ENCODE measurements at regions not wholly inside any gene's neighbourhood (a gene's known extent, or its start where the extent isn't known, plus 50 kb on each side); places are given as distances from the start of the nearest gene placed in this dataset.
"Not testable (repeated sequence)": the region's sequence is repeated elsewhere in the genome, so short reads cannot be mapped to it uniquely, and the experiment has no call there.

GRCh38 chr15:88994286-88994685 lies 81.1 kb upstream of the MFGE8 start:
- no peak for DNase-seq

- DNase-seq = no peak
Measured at GRCh38 chr15:88995449-88995848, 82.3 kb upstream of the MFGE8 start.

DNA sequence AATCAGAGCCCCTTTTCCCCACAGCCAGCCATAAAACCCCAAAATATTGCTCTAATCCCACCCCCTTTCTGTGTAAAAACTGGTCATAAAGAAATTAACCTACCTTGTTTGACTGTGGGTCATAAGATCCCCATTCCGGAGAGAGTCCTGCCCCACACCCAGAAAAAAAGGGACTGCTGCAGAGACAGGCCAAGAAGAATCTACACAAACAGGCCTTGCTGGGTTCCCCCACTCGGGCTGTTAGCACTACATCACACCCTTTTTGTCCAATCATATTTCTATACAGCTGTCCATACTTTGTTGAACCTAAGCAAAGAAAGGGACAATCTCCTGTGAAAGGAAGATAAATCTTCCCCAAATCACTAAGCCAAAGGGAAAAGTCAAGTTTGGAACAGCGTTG lies 84.4 kb upstream of the MFGE8 start:
- DNase-seq = no peak

- DNase-seq = no peak
Measured at GRCh38 chr15:88998980-88999713, 86.0 kb upstream of the MFGE8 start.

DNA sequence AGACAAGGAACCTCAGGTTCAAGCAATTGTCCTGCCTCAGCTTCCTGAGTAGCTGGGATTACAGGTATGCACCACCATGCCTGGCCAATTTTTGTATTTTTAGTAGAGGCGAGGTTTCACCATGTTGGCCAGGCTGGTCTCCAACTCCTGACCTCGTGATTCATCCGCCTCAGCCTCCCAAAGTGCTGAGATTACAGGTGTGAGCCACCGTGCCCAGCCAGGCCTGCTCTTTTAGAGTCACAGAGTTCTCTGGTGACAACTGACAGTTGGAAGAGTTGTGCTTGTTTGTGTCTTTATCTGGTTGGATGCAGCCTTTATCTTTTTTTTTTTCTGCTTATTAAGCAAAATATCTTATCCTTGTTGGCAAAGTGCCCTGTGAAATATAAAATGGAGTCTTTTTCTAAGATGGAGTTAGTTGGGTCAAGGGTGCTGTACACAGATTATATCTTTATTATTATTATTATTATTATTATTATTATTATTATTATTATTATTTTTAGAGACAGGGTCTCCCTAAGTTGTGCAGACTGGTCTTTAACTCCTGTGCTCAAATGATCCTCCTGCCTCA lies 86.5 kb upstream of the ABHD2 start:
- DNase-seq = not testable (repeated sequence)

- DNase-seq = no peak
Measured at GRCh38 chr15:89002281-89002761, 85.9 kb upstream of the ABHD2 start.

- DNase-seq = no peak
Measured at GRCh38 chr15:89002830-89003229, 85.4 kb upstream of the ABHD2 start.

DNA sequence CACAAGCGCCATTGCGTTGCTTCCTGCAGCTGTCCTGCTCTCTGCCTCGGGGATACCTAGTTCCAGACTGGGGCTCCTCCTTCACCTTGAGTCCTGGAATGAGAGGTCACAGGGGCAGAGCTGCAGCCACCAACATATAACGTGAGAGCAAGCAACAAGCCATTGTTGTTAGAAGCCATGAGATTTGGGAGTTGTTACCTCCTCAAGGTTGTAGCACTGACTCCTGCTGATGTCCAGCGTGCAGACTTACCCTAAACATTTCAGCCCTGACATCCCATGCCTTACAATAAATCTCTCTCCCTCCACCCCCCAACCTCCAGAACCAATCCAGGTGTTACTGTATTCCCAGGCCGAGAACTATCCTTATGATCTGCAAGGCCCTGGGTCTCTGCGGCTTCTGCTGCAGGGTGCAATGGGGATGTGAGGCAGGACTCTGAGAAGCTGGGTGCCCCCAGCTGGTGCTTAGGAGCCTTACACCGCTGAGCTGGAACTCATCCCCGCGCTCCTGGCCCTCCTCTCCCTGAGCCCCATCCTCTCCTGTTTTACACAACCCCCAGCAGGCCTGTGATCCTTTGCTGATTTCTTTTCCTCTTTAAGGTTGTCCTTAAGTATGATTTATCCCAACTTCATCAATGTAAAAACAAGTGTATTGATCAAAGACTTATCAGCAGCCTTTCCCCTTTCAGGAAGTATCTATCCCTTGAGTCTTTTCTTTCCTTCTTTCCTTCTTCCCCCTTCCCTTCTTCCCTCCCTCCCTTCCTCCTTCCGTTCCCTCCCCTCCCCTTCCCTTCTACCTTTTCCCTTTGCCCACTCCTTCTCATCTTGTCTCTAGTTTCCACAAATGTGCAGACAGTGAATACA lies 84.2 kb upstream of the ABHD2 start:
- DNase-seq = peak in 14 of 58 donors; percentile 2 to 30 (median 14)

GRCh38 chr15:89004726-89005030 lies 83.6 kb upstream of the ABHD2 start:
- no peak for DNase-seq

DNA sequence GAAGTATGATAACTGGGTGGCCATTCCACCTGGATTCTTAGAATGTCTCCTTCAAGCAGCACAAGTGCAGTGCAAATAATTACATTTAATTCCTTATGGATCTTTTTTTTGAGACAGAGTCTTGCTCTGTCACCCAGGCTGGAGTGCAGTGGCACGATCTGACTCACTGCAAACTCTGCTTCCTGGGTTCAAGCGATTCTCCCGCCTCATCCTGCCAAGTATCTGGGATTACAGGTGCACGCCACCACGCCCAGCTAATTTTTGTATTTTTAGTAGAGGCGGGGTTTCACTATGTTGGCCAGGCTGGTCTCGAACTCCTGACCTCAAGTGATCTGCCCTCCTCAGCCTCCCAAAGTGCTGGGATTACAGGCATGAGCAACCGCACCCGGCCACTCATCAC lies 80.7 kb upstream of the ABHD2 start:
- not testable (repeated sequence) for DNase-seq

- DNase-seq = no peak
Measured at GRCh38 chr15:89007989-89008388, 80.3 kb upstream of the ABHD2 start.

- no peak for DNase-seq
Measured at GRCh38 chr15:89009080-89009479, 79.2 kb upstream of the ABHD2 start.

GRCh38 chr15:89015412-89016097 lies 72.7 kb upstream of the ABHD2 start:
- no peak for DNase-seq

DNA sequence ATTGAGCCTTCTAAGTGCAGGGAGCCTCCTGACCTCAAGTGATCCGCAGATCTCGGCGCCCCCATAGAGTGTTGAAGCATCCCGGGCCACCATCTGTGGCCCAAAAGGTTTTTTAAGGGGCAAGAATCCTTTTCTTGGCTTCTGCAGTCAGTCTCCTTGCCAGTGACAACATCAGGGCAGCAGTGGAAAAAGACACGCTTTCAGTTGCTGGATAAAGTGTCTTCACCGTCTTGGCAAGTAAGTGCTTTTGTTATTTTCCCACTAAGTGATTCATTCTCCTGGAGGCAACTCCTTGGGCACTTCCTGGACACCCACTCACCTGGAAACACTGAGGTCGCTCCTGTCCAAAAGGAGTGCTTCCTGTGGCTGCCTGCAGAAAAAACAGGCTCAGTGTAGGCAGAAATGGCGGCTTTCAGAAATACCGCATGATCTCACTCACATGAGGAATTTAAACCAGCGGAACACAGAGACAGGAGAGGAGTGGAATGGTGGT lies 71.7 kb upstream of the ABHD2 start:
- peak in 3 of 58 donors; percentile 9 to 35 (median 29) for DNase-seq

GRCh38 chr15:89017370-89018066 lies 70.7 kb upstream of the ABHD2 start:
- peak in 54 of 58 donors; percentile 25 to 87 (median 50) for DNase-seq

DNA sequence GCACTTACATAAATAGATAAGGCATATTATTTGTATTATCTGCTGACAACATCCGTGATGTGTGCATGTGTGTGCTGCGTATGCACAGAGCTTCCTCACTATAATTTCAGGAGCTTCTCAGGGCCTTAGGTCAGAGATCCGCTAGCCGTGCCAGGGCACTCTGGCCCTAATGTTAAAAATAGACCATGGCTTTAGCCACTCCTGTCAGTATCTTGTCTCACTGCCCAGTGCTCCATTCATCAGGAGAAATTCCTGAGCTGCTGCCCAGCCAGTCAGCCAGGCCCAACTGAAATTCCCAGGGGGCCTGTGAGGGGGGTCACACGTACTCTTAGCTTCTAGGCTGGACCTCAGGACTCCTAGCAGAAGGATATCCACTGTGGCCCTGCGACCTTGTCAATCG lies 70.0 kb upstream of the ABHD2 start:
- DNase-seq = peak in 31 of 58 donors; percentile 8 to 70 (median 31)

- DNase-seq = no peak
Measured at GRCh38 chr15:89019436-89019835, 68.8 kb upstream of the ABHD2 start.

DNA sequence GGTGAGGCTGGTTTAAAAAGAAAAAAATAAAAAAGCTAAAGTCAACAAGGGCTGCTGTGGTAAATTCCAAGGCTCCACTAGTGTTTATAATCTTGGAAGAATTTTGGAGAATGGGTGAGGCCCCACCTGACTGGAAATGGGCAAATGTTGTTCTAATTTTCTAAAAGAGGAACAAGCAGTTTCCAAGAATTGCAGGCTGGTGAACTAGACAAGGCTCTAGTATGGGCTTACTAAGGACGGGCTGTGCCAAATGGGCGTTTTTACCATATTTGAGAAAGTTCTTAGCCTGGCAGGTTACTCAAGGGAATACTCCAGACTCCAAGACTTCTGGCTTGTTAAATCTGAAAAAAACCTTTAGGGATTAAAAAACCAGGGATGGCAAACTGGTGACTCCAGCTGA lies 67.0 kb upstream of the ABHD2 start:
- DNase-seq = no peak

DNA sequence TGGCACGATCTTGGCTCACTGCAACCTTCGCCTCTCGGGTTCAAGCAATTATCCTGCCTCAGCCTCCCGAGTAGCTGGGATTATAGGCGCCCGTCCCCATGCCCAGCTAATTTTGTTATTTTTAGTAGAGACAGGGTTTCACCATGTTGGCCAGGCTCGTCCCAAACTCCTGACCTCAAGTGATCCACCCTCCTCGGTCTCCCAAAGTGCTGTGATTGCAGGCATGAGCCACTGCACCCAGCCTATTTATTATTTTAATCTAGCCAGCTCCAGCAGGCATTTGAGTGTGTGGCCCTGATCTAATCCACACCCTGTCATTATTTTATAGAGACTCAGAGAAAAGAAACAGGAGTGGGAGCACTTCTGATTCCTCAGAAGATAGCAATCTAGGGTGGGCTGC lies 66.4 kb upstream of the ABHD2 start:
- not testable (repeated sequence) for DNase-seq

DNA sequence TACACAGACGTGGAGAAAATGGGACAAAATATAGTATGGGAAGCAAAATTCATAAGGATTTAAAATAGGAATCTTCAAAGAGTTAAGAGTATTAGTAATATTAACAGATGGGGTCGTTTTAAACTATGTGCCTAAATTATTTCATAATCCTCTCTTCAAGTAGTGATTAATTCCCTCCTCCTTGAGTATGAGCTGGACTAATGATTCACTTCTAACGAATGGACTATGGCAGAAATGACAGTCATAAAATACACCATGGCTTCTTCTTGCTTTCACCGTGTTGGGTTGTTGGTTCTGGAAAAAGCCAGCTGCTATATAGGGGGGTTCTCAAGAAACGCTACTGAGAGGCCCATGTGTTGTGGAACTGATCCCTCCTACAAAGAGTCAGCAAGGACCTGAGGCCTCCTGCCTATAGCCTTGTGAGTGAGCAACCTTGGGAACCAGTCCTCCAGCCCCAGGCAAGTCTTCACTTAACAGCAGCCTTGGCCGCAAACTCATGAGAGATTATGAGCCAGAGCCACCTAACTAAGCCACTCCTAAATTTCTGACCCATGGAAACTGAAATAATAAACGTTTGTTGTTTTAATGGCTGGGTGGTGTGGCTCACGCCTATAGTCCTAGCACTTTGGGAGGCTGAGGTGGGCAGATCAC lies 64.8 kb upstream of the ABHD2 start:
- DNase-seq = no peak

All from anterior cingulate cortex (tissue), 58 donors.